ENCODE measurements at regions not wholly inside any gene's neighbourhood (a gene's known extent, or its start where the extent isn't known, plus 50 kb on each side); places are given as distances from the start of the nearest gene placed in this dataset.

DNA sequence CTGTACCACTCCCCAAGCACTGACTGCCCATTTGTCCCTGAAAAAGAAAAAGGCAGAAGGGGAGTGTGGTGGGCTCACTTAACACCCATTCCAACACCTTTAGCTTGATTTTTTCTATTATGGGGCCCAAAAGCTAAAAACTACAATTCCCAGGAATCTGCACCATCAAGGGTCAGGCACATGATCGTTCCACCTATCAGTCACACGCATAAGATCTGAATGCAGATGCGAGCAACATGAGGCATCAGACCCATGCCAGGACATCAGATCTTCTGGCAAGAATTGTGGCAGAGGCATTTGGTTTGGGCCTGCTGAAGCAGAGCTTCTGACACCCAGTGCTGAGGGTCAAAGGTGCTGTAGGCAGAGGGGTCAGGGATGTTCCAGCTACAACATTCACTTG is 595.9 kb downstream of the BCOR start:
- Histone ChIP-seq H3K27me3 (no peaks in the 10 kb centered on the region), H3K36me3 (no peaks in the 10 kb centered on the region), H3K27ac (no peak overlapping the region), H3K4me3 (no peak overlapping the region), H3K9me3 (no peaks in the 10 kb centered on the region), H3K4me1 (peaks cover 0 to 5% (median 0%) of the 10 kb centered on the region in 4 donors)
- 91 to 100% methylated on average over 1 to 3 of the region's 3 CpGs for WGBS, 2 donors
- DNase-seq (ENCODE audit: low spot score in 2 of 2) = no peak
- TF ChIP-seq POLR2A (IDR thresholded peaks at IDR 0.05) (no peak), EP300 (IDR thresholded peaks at IDR 0.05) (no peak)
- TF ChIP-seq, protein P1, sequence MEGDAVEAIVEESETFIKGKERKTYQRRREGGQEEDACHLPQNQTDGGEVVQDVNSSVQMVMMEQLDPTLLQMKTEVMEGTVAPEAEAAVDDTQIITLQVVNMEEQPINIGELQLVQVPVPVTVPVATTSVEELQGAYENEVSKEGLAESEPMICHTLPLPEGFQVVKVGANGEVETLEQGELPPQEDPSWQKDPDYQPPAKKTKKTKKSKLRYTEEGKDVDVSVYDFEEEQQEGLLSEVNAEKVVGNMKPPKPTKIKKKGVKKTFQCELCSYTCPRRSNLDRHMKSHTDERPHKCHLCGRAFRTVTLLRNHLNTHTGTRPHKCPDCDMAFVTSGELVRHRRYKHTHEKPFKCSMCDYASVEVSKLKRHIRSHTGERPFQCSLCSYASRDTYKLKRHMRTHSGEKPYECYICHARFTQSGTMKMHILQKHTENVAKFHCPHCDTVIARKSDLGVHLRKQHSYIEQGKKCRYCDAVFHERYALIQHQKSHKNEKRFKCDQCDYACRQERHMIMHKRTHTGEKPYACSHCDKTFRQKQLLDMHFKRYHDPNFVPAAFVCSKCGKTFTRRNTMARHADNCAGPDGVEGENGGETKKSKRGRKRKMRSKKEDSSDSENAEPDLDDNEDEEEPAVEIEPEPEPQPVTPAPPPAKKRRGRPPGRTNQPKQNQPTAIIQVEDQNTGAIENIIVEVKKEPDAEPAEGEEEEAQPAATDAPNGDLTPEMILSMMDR (IDR thresholded peaks at IDR 0.05) = no peak

DNA sequence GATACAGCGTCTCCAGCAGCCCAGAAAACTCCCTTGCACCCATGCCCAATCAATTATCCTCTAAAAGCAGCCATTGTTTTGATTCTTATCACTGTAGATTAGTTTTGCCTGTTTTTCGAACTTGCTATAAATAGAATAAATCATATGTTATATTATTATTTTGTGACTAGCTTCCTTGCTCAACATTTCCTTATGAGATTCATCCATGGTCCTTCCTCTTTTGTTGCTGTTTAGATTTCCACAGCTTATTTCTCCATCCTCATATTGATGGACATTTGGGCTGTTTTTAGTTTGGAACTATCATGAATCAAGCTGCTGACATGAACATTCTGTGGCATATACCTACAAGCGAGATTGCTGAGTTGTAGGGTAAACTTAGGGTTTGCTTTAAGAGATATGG is 595.3 kb downstream of the BCOR start:
- TF ChIP-seq, protein P1 (IDR thresholded peaks at IDR 0.05) = no peak
- TF ChIP-seq POLR2A (IDR thresholded peaks at IDR 0.05) = no peak
- TF ChIP-seq EP300 (IDR thresholded peaks at IDR 0.05) = no peak
- H3K27ac ChIP-seq = no peak overlapping the region
- H3K36me3 ChIP-seq = no peaks in the 10 kb centered on the region
- no peaks in the 10 kb centered on the region for H3K9me3 ChIP-seq
- WGBS, 2 donors = 70 to 77% methylated on average over 3 of the region's 3 CpGs
- peaks cover 0 to 5% (median 0%) of the 10 kb centered on the region in 4 donors for H3K4me1 ChIP-seq
- H3K4me3 ChIP-seq = no peak overlapping the region
- no peaks in the 10 kb centered on the region for H3K27me3 ChIP-seq
- no peak for DNase-seq (ENCODE audit: low spot score in 2 of 2)

DNA sequence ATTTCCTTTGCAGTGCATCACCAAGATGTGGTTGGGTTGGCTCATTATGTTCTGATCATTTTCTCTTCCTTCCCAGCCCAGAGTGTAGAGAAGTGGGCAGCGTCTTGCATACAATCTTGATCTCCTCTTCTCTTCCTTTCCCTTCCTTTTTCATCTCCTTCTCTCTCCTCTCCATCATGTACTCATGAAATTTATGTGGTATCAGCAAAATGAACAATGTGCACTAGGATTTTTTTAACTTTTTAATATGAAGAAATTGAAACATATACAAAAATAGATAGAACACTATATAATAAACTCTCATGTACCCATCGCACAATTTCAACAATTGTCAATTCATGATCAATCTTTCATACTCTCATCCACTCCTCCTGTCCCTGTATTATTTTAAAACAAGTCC is 593.5 kb downstream of the BCOR start:
- H3K27ac ChIP-seq = peak overlapping the region in 1 of 4 donors; percentile 20
- DNase-seq (ENCODE audit: low spot score in 2 of 2) = no peak
- H3K4me1 ChIP-seq = peaks cover 0 to 5% (median 0%) of the 10 kb centered on the region in 4 donors
- H3K4me3 ChIP-seq = no peak overlapping the region
- no peaks in the 10 kb centered on the region for H3K27me3 ChIP-seq
- 48 to 68% methylated on average over 2 of the region's 2 CpGs for WGBS, 2 donors
- H3K9me3 ChIP-seq = peaks cover 0 to 4% (median 0%) of the 10 kb centered on the region in 4 donors
- H3K36me3 ChIP-seq = no peaks in the 10 kb centered on the region
- TF ChIP-seq EP300 (IDR thresholded peaks at IDR 0.05) (no peak), POLR2A (IDR thresholded peaks at IDR 0.05) (no peak)
- TF ChIP-seq, protein P1 (IDR thresholded peaks at IDR 0.05) = no peak

DNA sequence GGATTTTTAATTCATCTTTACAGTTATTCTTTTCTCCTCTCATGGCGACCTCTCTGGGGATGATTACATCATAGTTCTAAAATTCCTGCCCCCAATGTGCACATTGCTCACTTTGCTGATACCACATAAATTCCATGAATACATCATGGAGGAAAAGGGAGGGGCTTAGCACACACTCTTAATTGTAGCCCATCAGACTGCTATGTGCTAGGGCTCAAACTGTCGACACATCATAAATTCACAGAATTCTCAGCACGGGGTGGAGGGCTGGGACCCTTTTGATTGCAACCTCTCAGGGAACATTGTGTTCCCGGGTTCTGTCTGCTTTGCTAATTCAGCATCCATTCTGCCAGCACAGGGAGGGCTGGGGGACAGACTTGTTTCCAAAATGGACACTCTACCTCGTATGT is 592.9 kb downstream of the BCOR start:
- WGBS, 2 donors = 52 to 63% methylated on average over 5 of the region's 5 CpGs
- peaks cover 0 to 10% (median 2%) of the 10 kb centered on the region in 4 donors for H3K9me3 ChIP-seq
- no peaks in the 10 kb centered on the region for H3K27me3 ChIP-seq
- H3K4me1 ChIP-seq = peaks cover 0 to 5% (median 0%) of the 10 kb centered on the region in 4 donors
- no peak overlapping the region for H3K4me3 ChIP-seq
- DNase-seq (ENCODE audit: low spot score in 2 of 2) = no peak
- TF ChIP-seq EP300 (IDR thresholded peaks at IDR 0.05) = peak; percentile 11 to 72
- TF ChIP-seq, protein P1 (IDR thresholded peaks at IDR 0.05) = no peak
- no peak overlapping the region for H3K27ac ChIP-seq
- H3K36me3 ChIP-seq = no peaks in the 10 kb centered on the region

DNA sequence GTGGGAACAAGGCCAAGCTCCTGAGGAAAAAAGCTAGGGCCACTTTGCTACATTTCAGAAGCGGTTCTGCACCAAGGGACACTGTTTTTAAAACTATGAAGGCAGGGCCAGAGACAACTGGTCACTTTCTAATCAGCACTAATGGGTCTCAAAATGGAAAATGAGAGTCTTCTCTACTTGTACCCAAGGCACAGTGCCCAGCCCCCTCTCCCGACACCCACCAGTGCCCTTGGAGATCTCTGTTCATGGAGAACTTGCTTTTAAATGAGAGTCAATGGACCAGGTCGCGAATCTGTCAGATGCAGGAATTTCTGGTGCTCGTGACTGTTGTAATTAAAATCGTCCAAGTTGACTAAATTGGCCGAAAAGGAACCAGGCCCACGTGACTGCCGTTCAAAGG is 591.6 kb downstream of the BCOR start:
- H3K9me3 ChIP-seq = peaks cover 0 to 11% (median 3%) of the 10 kb centered on the region in 4 donors
- no peak for TF ChIP-seq EP300 (IDR thresholded peaks at IDR 0.05)
- TF ChIP-seq, protein P1 (IDR thresholded peaks at IDR 0.05) = no peak
- TF ChIP-seq POLR2A (IDR thresholded peaks at IDR 0.05) = no peak
- no peak for DNase-seq (ENCODE audit: low spot score in 2 of 2)
- WGBS, 2 donors = 81 to 91% methylated on average over 9 of the region's 9 CpGs
- H3K27ac ChIP-seq = no peak overlapping the region
- no peak overlapping the region for H3K4me3 ChIP-seq
- H3K4me1 ChIP-seq = peaks cover 0 to 5% (median 0%) of the 10 kb centered on the region in 4 donors
- H3K27me3 ChIP-seq = no peaks in the 10 kb centered on the region
- H3K36me3 ChIP-seq = no peaks in the 10 kb centered on the region
